Activated naive CD8-positive, alpha-beta T cell treated with anti-CD3 and anti-CD28 coated beads, Interleukin-2, amount 50 U/mL, for 24 hours (primary cell): ENCODE measurements at regions not wholly inside any gene's neighbourhood (a gene's known extent, or its start where the extent isn't known, plus 50 kb on each side); places are given as distances from the start of the nearest gene placed in this dataset.

Experiments used
- ATAC-seq: fragments of 150-1000 bp; cut with Tn5 transposase; one replicate; pipeline ENCODE4 v1.10.0; 2021
- DNase-seq: peaks from one replicate; pipeline ENCODE4 v3.0.0; 2021
- H3K27ac Mint-ChIP-seq: one replicate; pipeline ENCODE4 v1.8.0; 2021; ENCODE audit warnings: mild to moderate bottlenecking, mixed read lengths
- H3K27me3 Mint-ChIP-seq: one replicate; pipeline ENCODE4 v1.8.0; 2021; ENCODE audit warnings: mixed read lengths
- H3K36me3 Mint-ChIP-seq: one replicate; pipeline ENCODE4 v1.8.0; 2021; ENCODE audit warnings: low read depth, mixed read lengths
- H3K4me1 Mint-ChIP-seq: one replicate; pipeline ENCODE4 v1.8.0; 2021; ENCODE audit warnings: mixed read lengths
- H3K4me3 Mint-ChIP-seq: one replicate; pipeline ENCODE4 v1.8.0; 2021; ENCODE audit warnings: mild to moderate bottlenecking, moderate library complexity, mixed read lengths
- H3K9me3 Mint-ChIP-seq: one replicate; pipeline ENCODE4 v1.8.0; 2021; ENCODE audit warnings: mixed read lengths

DNA sequence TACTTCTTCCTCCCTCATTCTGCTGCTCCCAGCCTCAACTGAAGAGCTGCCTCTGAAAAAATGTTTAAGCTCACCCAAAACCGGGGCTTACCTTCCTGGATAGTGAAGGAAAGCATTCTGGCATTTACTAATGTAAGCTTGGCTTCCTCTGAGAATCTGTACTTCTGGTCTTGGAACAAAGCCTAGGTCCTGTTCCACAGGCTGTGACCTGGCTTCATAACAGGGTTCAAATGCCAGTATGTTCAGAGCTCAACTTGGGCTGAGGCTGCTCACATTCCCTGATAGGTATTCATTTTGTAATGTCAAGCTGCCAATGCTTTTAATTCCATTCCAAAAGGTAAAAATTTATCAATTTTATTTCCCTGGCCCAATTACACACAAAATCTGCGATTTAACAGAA lies 411.7 kb upstream of the KCNN2 start:
- no peak overlapping the region for H3K27ac Mint-ChIP-seq
- no peak overlapping the region for H3K4me3 Mint-ChIP-seq
- no peaks in the 10 kb centered on the region for H3K36me3 Mint-ChIP-seq
- DNase-seq: no peak
- no peaks in the 10 kb centered on the region for H3K27me3 Mint-ChIP-seq
- no peaks in the 10 kb centered on the region for H3K4me1 Mint-ChIP-seq
- H3K9me3 Mint-ChIP-seq: peaks cover 14% of the 10 kb centered on the region
- no peak for ATAC-seq

DNA sequence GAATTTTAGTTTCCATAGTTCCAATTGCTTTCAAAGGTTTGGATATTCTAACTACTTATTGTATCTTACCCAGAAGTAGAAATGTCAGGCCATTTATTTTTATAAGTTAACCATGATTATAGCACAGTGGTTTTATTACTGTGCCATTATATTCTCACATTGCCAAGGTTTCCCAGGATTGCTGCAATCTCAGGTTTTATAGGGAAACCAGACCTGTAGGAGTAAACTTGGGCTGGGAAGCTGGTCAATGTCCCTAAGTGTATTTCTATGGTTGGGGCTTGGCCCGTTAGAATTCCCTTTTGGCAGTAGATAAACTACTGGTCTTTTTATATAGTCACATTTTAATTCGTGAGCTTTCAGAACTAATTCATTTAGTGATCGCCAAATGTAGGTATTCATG lies 396.6 kb upstream of the KCNN2 start:
- Mint-ChIP-seq H3K27ac (no peak overlapping the region), H3K36me3 (no peaks in the 10 kb centered on the region), H3K9me3 (peaks cover 17% of the 10 kb centered on the region), H3K4me1 (no peaks in the 10 kb centered on the region), H3K4me3 (no peak overlapping the region), H3K27me3 (no peaks in the 10 kb centered on the region)
- no peak for ATAC-seq
- no peak for DNase-seq

DNA sequence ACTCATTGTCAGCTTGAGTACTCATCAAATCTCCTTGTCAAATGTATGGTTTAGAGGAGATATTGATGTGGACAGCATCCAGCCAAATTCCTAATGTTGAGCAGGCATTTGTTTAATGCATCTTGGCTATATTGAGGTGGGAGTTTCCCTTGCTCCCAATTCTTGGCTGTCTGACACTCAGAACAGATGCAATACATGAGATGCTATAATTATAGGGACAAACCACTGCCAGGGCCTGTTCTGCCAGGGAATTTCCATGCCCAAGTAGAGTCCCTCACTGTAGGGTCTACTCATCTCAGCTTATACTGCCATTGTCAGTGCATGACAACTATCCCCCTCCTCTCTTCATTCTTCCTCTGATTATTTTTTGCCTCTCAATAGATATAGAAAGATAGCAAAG lies 392.0 kb upstream of the KCNN2 start:
- peaks cover 9% of the 10 kb centered on the region for H3K9me3 Mint-ChIP-seq
- ATAC-seq (no peak), DNase-seq (no peak)
- H3K27me3 Mint-ChIP-seq: no peaks in the 10 kb centered on the region
- no peak overlapping the region for H3K4me3 Mint-ChIP-seq
- no peak overlapping the region for H3K27ac Mint-ChIP-seq
- H3K36me3 Mint-ChIP-seq: no peaks in the 10 kb centered on the region
- no peaks in the 10 kb centered on the region for H3K4me1 Mint-ChIP-seq

DNA sequence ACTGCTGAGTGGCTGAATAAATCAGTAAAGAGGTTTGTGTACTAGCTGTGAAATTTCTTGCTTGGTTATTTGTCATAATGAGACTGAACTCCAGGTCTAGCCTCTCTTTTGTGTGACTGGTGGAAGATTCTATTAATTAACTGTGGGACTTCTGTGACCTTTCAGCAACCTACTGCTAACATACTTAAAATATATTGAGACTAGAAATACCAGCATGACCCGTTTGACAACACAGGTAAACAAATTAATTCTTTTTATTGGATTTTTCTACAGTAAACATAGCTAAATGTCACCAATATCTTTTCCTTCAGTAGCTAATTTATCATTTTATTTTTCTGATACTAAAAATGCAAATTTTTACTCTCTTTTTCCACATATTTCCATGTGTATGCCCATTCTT lies 390.4 kb upstream of the KCNN2 start:
- ATAC-seq: no peak
- H3K4me3 Mint-ChIP-seq: no peak overlapping the region
- H3K9me3 Mint-ChIP-seq: peaks cover 8% of the 10 kb centered on the region
- DNase-seq: no peak
- no peaks in the 10 kb centered on the region for H3K36me3 Mint-ChIP-seq
- H3K27ac Mint-ChIP-seq: no peak overlapping the region
- H3K4me1 Mint-ChIP-seq: no peaks in the 10 kb centered on the region
- H3K27me3 Mint-ChIP-seq: no peaks in the 10 kb centered on the region

DNA sequence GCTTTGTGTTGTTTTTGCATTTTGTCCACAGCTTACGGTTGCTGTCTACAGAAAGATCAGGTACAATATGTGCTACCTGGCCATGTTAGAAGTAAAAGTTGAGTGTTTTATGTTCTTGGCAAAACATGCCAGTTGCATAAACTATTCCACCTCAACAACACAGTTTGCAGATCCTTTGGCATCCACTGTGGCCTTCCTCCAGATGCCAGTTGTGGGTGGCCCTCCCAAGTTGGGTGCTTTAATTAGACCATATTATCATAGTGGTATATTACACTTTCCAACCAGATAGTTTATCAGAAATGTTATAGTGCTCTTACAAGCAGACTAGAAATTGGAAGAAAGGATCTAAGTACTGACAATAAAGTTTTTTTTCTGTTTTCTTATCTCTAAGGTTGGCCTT lies 386.9 kb upstream of the KCNN2 start:
- DNase-seq (no peak), ATAC-seq (no peak)
- Mint-ChIP-seq H3K36me3 (no peaks in the 10 kb centered on the region), H3K27ac (no peak overlapping the region), H3K9me3 (peaks cover 4% of the 10 kb centered on the region), H3K27me3 (no peaks in the 10 kb centered on the region), H3K4me3 (no peak overlapping the region), H3K4me1 (no peaks in the 10 kb centered on the region)

DNA sequence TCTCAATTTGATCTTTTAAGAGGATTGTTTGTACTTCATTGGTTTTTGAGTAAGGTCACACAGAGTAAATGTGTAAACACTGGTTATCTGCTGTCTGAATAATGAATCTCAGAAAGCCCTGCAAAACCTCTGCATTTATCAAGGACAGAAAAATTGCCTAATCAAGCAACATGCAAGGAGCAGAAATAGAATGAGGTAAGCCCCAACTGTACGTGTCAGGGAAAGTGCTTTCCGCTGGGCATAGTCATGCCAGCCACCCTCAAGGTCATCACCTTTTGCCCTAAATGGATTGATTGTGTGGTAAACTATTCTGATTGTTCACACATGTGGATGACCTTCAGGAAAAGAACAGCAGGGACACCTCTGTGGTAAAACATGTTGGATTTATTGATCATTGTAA lies 376.9 kb upstream of the KCNN2 start:
- Mint-ChIP-seq H3K27ac (no peak overlapping the region), H3K9me3 (no peaks in the 10 kb centered on the region), H3K4me3 (no peak overlapping the region), H3K36me3 (no peaks in the 10 kb centered on the region), H3K27me3 (no peaks in the 10 kb centered on the region), H3K4me1 (no peaks in the 10 kb centered on the region)
- no peak for DNase-seq
- ATAC-seq: no peak

DNA sequence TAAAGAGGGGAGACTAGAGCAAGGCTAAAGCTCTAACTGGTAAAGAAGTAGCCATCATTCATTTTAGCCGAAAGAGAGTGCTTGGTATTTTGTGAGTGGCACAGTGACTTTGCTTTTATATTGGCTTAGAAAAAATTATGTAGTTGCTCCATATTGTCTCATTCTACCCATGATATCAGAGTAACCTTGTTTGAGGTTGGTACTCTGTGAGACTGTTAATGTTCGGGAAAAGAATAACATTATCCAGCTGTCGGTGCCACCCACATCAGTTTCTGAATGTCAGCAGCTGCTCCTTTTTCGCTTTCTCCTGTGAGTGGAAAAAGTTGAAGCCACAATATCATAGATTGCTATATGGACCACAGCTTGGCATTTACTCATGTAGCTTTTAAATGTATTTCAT lies 376.4 kb upstream of the KCNN2 start:
- no peaks in the 10 kb centered on the region for H3K9me3 Mint-ChIP-seq
- no peak overlapping the region for H3K27ac Mint-ChIP-seq
- no peaks in the 10 kb centered on the region for H3K27me3 Mint-ChIP-seq
- ATAC-seq: no peak
- H3K36me3 Mint-ChIP-seq: no peaks in the 10 kb centered on the region
- no peak overlapping the region for H3K4me3 Mint-ChIP-seq
- no peak for DNase-seq
- H3K4me1 Mint-ChIP-seq: no peaks in the 10 kb centered on the region

DNA sequence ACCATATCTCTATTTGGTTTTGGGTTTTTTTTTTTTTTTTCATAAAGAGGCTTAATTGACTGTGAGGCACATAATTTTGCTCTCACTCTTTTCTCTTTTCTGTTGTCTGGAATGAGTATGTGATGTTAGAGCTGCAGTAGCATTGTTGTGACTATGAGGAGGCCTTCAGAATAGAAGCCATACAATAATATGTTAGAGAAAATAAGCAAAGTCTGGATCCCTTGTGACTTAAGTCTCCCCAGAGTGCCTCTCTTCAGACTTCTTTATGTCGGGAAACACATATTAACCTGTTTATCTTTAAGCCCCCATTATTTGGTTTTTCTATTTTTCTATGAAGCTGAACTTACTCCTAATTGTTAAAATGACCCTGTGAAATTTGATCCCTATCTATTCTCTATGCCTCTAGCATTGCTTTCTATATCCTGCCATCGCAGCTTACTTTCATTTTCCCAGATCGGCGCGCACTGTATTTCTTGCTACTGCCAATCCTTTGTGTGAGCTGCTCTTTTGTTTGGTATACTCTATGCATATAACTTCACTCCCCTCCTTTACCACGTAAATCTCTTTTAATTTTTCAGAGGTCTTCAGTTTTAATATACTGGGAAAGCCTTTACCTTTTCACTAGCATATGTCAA lies 372.5 kb upstream of the KCNN2 start:
- DNase-seq: no peak
- no peak for ATAC-seq
- Mint-ChIP-seq H3K27ac (no peak overlapping the region), H3K4me1 (no peaks in the 10 kb centered on the region), H3K4me3 (no peak overlapping the region), H3K9me3 (no peaks in the 10 kb centered on the region), H3K36me3 (no peaks in the 10 kb centered on the region), H3K27me3 (no peaks in the 10 kb centered on the region)

DNA sequence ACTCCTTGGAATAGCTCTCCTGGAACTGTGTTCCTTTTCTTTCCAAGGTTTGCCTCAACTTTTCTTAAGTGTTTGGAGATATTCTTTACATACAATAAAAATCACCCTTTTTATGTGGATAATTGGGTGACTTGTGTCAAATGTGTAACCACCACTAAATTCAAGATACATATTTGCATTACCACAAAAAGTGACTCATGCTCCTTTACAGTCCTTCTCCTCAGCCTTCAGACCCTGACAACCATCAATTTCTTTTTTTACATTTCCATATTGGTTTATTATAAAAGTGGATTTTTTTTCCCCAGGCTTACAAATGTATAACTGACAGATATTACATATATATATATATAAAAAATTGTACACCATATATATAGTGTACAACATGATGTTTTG lies 372.0 kb upstream of the KCNN2 start:
- Mint-ChIP-seq H3K4me3 (no peak overlapping the region), H3K27ac (no peak overlapping the region), H3K27me3 (no peaks in the 10 kb centered on the region), H3K4me1 (no peaks in the 10 kb centered on the region), H3K9me3 (no peaks in the 10 kb centered on the region), H3K36me3 (no peaks in the 10 kb centered on the region)
- DNase-seq: no peak
- no peak for ATAC-seq

DNA sequence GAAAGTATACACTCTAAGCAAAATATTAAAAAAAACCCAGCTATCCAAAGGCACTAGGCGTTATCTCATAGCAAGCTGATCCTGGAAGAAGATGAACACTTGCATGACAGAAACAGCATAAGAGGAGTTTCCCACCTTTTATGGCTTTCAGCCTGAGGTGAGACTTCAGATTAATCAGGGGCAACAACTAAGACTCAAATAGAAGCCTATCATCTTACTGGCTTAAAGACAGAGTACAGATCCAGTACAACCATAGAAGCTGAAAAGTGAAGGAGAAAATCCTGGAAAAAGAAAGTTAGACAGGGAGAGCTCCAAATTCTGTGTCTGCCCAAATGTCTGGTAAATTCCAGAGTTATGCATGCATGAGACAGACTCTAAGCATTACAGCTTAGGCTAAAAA lies 360.8 kb upstream of the KCNN2 start:
- no peaks in the 10 kb centered on the region for H3K9me3 Mint-ChIP-seq
- no peak overlapping the region for H3K27ac Mint-ChIP-seq
- no peak overlapping the region for H3K4me3 Mint-ChIP-seq
- no peaks in the 10 kb centered on the region for H3K4me1 Mint-ChIP-seq
- no peaks in the 10 kb centered on the region for H3K27me3 Mint-ChIP-seq
- no peaks in the 10 kb centered on the region for H3K36me3 Mint-ChIP-seq
- ATAC-seq: no peak
- no peak for DNase-seq

DNA sequence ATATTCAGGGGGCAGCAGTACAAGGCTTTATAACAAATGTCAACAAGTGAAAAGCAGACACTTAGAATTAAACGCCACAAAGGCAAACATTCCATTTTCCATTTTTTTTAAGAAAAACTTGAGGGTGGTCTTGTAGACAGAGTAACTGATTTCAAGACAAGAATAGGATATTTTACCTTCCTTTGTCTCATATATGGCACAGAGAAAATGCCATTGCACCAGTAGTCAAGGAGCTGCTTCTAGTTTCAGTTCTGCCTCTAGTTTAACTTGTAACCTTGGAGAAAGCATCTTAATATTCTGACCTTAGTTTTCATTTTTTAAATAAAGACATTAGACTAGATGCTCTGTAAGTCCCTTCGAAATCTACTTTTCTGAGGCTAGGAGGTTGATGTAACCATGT lies 355.3 kb upstream of the KCNN2 start:
- Mint-ChIP-seq H3K4me1 (no peaks in the 10 kb centered on the region), H3K27me3 (no peaks in the 10 kb centered on the region), H3K9me3 (no peaks in the 10 kb centered on the region), H3K36me3 (no peaks in the 10 kb centered on the region), H3K27ac (no peak overlapping the region), H3K4me3 (no peak overlapping the region)
- DNase-seq (no peak), ATAC-seq (no peak)

DNA sequence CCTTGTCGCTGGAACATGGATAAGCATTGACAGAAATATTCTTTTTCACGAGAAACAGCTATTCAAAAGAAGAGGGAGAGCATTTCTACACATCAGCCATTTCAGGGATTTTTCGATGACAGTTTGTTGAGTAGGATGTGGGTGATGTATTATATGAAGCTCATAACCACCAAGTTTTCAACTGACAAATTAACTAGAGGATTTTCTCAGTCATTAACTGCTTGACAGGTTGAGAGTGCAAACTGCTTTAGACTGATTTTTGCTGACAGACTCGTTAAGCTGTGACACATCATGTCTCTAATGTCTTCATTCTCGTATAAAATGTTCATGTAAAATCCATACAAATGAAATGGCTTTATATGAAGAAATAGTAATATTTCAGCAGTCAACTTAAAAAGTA lies 354.2 kb upstream of the KCNN2 start:
- Mint-ChIP-seq H3K36me3 (no peaks in the 10 kb centered on the region), H3K27me3 (no peaks in the 10 kb centered on the region), H3K27ac (no peak overlapping the region), H3K4me1 (no peaks in the 10 kb centered on the region), H3K4me3 (no peak overlapping the region), H3K9me3 (no peaks in the 10 kb centered on the region)
- ATAC-seq: no peak
- DNase-seq: no peak

DNA sequence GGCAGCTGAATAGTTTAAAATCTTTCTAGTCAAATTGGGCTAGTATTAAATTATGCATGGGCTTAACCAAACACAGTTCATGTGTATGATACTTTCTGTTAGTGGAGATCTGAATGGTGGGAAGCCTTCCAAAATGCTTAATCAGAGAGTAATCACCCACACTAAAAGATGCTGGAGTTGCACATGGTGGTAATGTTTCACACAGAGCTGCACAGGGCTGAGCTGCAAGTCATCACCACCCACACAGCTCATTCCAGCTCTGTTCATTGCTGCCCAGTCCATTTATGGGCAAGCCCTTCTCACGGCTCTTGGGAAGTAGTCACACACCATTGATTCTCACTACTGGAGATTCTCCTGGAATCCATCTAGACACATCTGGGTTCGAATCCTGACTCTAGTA lies 351.5 kb upstream of the KCNN2 start:
- Mint-ChIP-seq H3K27ac (no peak overlapping the region), H3K4me3 (no peak overlapping the region), H3K4me1 (no peaks in the 10 kb centered on the region), H3K9me3 (no peaks in the 10 kb centered on the region), H3K36me3 (no peaks in the 10 kb centered on the region), H3K27me3 (no peaks in the 10 kb centered on the region)
- no peak for DNase-seq
- ATAC-seq: no peak

DNA sequence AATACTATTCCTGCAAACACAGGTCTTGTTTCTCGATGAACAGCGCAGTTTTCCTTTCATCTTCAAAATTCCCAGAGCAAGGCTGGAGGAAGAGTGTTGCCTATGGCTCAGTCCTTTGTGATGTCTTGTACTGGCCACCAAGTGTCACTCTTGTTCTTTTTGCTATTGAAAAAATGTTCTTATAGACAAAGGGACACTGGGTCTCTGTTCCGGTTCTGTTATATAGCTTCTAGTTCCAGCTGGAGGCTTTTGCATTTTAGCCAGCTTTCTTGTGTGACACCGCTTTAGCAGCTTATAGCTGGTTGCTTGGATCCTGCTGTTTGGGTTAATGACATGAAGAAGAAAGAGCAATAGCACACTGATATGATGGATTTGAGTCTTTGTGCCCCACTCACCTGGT lies 343.7 kb upstream of the KCNN2 start:
- no peaks in the 10 kb centered on the region for H3K9me3 Mint-ChIP-seq
- no peak overlapping the region for H3K4me3 Mint-ChIP-seq
- DNase-seq: no peak
- H3K4me1 Mint-ChIP-seq: no peaks in the 10 kb centered on the region
- H3K27ac Mint-ChIP-seq: no peak overlapping the region
- H3K27me3 Mint-ChIP-seq: no peaks in the 10 kb centered on the region
- ATAC-seq: no peak
- H3K36me3 Mint-ChIP-seq: no peaks in the 10 kb centered on the region

DNA sequence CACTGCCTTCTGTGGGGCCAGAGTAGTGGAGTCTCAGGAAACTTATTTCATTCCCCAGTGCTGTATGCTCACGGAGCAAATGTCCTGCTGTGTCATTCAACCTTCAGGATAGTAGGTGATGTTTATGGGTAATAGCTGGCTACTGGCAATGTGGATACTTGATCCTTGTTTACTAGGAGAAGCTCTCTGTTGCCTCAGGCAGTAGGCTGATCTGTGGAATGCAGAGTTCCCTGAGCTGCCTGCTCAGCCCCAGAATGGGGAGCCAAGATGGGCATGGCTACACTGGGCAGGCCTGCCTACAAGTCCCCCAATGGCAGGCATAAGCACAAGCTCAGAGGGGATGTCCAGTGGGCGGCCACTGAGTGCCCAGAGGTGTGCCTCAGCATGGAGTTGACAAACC lies 323.1 kb upstream of the KCNN2 start:
- no peak for DNase-seq
- Mint-ChIP-seq H3K36me3 (no peaks in the 10 kb centered on the region), H3K4me3 (no peak overlapping the region), H3K27me3 (no peaks in the 10 kb centered on the region), H3K4me1 (no peaks in the 10 kb centered on the region), H3K9me3 (peaks cover 9% of the 10 kb centered on the region), H3K27ac (no peak overlapping the region)
- ATAC-seq: no peak

DNA sequence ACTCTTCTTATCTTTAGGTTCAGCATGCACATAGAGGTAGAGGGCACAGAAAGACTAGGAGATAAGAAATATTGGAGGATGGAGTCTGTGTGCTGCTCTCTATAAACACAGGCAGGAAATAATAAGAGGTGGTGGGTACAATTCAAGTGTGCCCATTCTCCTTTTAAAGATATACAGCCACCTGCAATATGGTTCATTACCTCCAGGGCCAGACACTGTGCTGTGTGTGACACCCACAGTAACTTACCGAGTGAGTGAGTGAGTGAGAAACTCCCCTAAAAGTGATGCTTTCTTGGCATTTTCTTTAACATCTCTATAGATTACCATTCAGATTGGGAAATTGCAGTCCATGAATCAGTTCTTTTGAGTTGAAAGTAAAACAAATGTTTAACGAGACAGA lies 311.8 kb upstream of the KCNN2 start:
- Mint-ChIP-seq H3K4me1 (no peaks in the 10 kb centered on the region), H3K36me3 (no peaks in the 10 kb centered on the region), H3K9me3 (peaks cover 4% of the 10 kb centered on the region), H3K4me3 (no peak overlapping the region), H3K27ac (no peak overlapping the region), H3K27me3 (peaks cover 17% of the 10 kb centered on the region)
- no peak for ATAC-seq
- no peak for DNase-seq
